ENCODE measurements at regions not wholly inside any gene's neighbourhood (a gene's known extent, or its start where the extent isn't known, plus 50 kb on each side); places are given as distances from the start of the nearest gene placed in this dataset.
"Not testable (repeated sequence)": the region's sequence is repeated elsewhere in the genome, so short reads cannot be mapped to it uniquely, and the experiment has no call there.

- no peak for TF ChIP-seq CTCF (IDR thresholded peaks at IDR 0.05; ENCODE audit: borderline replicate concordance)
- Histone ChIP-seq H3K27ac (replicated peaks) (no peak overlapping the region), H3K27me3 (ENCODE audit: low read depth) (peaks cover 100% of the 10 kb centered on the region), H3K9me3 (replicated peaks) (no peaks in the 10 kb centered on the region), H3K36me3 (no peaks in the 10 kb centered on the region), H3K4me1 (peaks cover 42% of the 10 kb centered on the region), H3K4me3 (no peak overlapping the region)
- no peak for DNase-seq
- intact Hi-C loops (cut with micrococcal nuclease) = no loop called here
Measured at GRCh38 chr14:103277931-103278330, 56.1 kb upstream of the EIF5 start.

- intact Hi-C loops (cut with micrococcal nuclease) = loop anchor here (5.0 kb wide), 1 partner anchor 92 kb away; no protein-coding TSS in a partner anchor
- Histone ChIP-seq H3K27ac (replicated peaks) (no peak overlapping the region), H3K4me3 (peak overlapping the region; percentile 60), H3K36me3 (no peaks in the 10 kb centered on the region), H3K9me3 (replicated peaks) (no peaks in the 10 kb centered on the region), H3K4me1 (peaks cover 28% of the 10 kb centered on the region), H3K27me3 (ENCODE audit: low read depth) (peaks cover 100% of the 10 kb centered on the region)
- TF ChIP-seq CTCF (IDR thresholded peaks at IDR 0.05; ENCODE audit: borderline replicate concordance) = no peak
- DNase-seq = no peak
Measured at GRCh38 chr14:103279142-103280025, 54.7 kb upstream of the EIF5 start.

GRCh38 chr14:103280278-103280928 is 53.6 kb upstream of the EIF5 start:
- peak overlapping the region; percentile 16 for H3K27ac ChIP-seq (replicated peaks)

GRCh38 chr14:103281496-103282231 is 52.4 kb upstream of the EIF5 start:
- no peak for DNase-seq
- H3K9me3 ChIP-seq (replicated peaks) = no peaks in the 10 kb centered on the region
- no peak overlapping the region for H3K27ac ChIP-seq (replicated peaks)
- no peak overlapping the region for H3K4me3 ChIP-seq
- peaks cover 99% of the 10 kb centered on the region for H3K27me3 ChIP-seq (ENCODE audit: low read depth)
- intact Hi-C loops (cut with micrococcal nuclease) = loop anchor here (5.0 kb wide), 1 partner anchor 94 kb away; no protein-coding TSS in a partner anchor
- peak; percentile 50 for TF ChIP-seq CTCF (IDR thresholded peaks at IDR 0.05; ENCODE audit: borderline replicate concordance)
- H3K4me1 ChIP-seq = peaks cover 28% of the 10 kb centered on the region
- no peaks in the 10 kb centered on the region for H3K36me3 ChIP-seq

More at GRCh38 chr14:103280278-103280928, 53.6 kb upstream of the EIF5 start:
- no peaks in the 10 kb centered on the region for H3K9me3 ChIP-seq (replicated peaks)
- H3K4me3 ChIP-seq = peak overlapping the region; percentile 60
- peaks cover 100% of the 10 kb centered on the region for H3K27me3 ChIP-seq (ENCODE audit: low read depth)
- no peak for TF ChIP-seq CTCF (IDR thresholded peaks at IDR 0.05; ENCODE audit: borderline replicate concordance)
- intact Hi-C loops (cut with micrococcal nuclease) = loop anchor here (5.0 kb wide), 1 partner anchor 93 kb away; no protein-coding TSS in a partner anchor
- DNase-seq = no peak
- H3K4me1 ChIP-seq = peaks cover 28% of the 10 kb centered on the region
- H3K36me3 ChIP-seq = no peaks in the 10 kb centered on the region

- Histone ChIP-seq H3K4me1 (peaks cover 28% of the 10 kb centered on the region), H3K27me3 (ENCODE audit: low read depth) (peaks cover 99% of the 10 kb centered on the region)
- not testable (repeated sequence) for H3K27ac ChIP-seq (replicated peaks); H3K9me3 ChIP-seq (replicated peaks); H3K36me3 ChIP-seq; DNase-seq; H3K4me3 ChIP-seq
- intact Hi-C loops (cut with micrococcal nuclease) = loop anchor here (5.0 kb wide), 1 partner anchor 95 kb away; no protein-coding TSS in a partner anchor
Measured at GRCh38 chr14:103282309-103282708, 51.7 kb upstream of the EIF5 start.

Data from left ventricle myocardium inferior (tissue), 1 donor.